HepG2 (cell line): ENCODE measurements at regions not wholly inside any gene's neighbourhood (a gene's known extent, or its start where the extent isn't known, plus 50 kb on each side); places are given as distances from the start of the nearest gene placed in this dataset.

ENCODE experiments used
- ATAC-seq: fragments of 200-7000 bp; cut with Tn5 transposase; 3 replicates; pipeline ENCODE4 v1.9.1; 2020; ENCODE audit warnings: mild to moderate bottlenecking, moderate library complexity
- BruUV-seq: library from RNA; stranded (reverse); fragments of 400-500 nt; replicated peaks from 2 replicates; lab custom pipeline; 2021; lab: Mats Ljungman, UMichigan
- CTCF ChIA-PET: fragments of 300-600 bp; formaldehyde crosslinking; extraction: SDS; loops from one replicate; lab custom pipeline; 2021; ENCODE audit warnings: low total read pairs, inconsistent platforms, low intra/inter-chr PET ratio; lab: Yijun Ruan, JAX
- POLR2A ChIA-PET: fragments of 350-600 bp; sonication (Branson Sonifier 250); formaldehyde crosslinking; loops from one replicate; lab custom pipeline; 2020; ENCODE audit warnings: antibody characterized with exemption, inconsistent platforms; lab: Yijun Ruan, JAX
- DNase-seq: peaks from one replicate; pipeline ENCODE4 v3.0.0-alpha.2; 2015; ENCODE audit warnings: low spot score
- FAIRE-seq: peaks from 3 replicates; lab custom pipeline; 2011; peaks lifted over from hg19 to GRCh38; lab: Jason Lieb, UNC
- H2AFZ ChIP-seq: one replicate; pipeline ENCODE4 v1.6.1; 2011; ENCODE audit warnings: low read length, inconsistent platforms
- H3K27ac ChIP-seq: fragments of 300-600 bp; 3 replicates; pipeline ENCODE4 v1.8.0; 2011; ENCODE audit warnings: mixed run types, mild to moderate bottlenecking, mixed read lengths, low read length, inconsistent platforms; ENCODE audit not compliant: insufficient read depth; ENCODE audit errors: extremely low read length
- H3K27me3 ChIP-seq, 2 experiments: fragments of 200-600 bp in 1 of 2; 2 replicates in 1 of 2; 3 replicates in 1 of 2; pipeline versions ENCODE4 v1.6.0 to v1.8.0; 2011; ENCODE audit warnings: low read length in 2 of 2, mild to moderate bottlenecking in 2 of 2, moderate library complexity in 2 of 2, inconsistent platforms in 1 of 2; ENCODE audit not compliant: insufficient read depth in 2 of 2, control insufficient read depth in 1 of 2
- H3K36me3 ChIP-seq, 2 experiments: fragments of 200-600 bp in 1 of 2; replicated peaks in 1 of 2; 2 replicates in 1 of 2; 3 replicates in 1 of 2; pipeline versions ENCODE4 v1.5.1 to v1.8.0; 2011; ENCODE audit warnings: low read length in 2 of 2, inconsistent platforms in 1 of 2; ENCODE audit not compliant: insufficient read depth in 2 of 2, control insufficient read depth in 1 of 2
- H3K4me1 ChIP-seq: 2 replicates; pipeline ENCODE4 v1.5.1; 2012; ENCODE audit warnings: low read length, inconsistent platforms; ENCODE audit not compliant: insufficient read depth
- H3K4me2 ChIP-seq: 2 replicates; pipeline ENCODE4 v1.6.0; 2011; ENCODE audit warnings: low read depth, low read length, inconsistent platforms
- H3K4me3 ChIP-seq, 3 experiments: fragments of 200-600 bp in 1 of 3; sonication (generic), shearing (Covaris generic) in 1 of 3; replicated peaks in 1 of 3; 2 replicates each; pipeline ENCODE4 v1.5.1; 2011 to 2016; ENCODE audit warnings: low read length in 3 of 3, inconsistent platforms in 2 of 3, low read depth in 2 of 3, mild to moderate bottlenecking in 2 of 3, control low read depth in 1 of 3, mixed read lengths in 1 of 3; ENCODE audit not compliant: insufficient read depth in 1 of 3
- H3K79me2 ChIP-seq: one replicate; pipeline ENCODE4 v1.6.1; 2011; ENCODE audit warnings: low read length, inconsistent platforms; ENCODE audit not compliant: insufficient read depth
- H3K9ac ChIP-seq: 2 replicates; pipeline ENCODE4 v1.6.0; 2011; ENCODE audit warnings: mild to moderate bottlenecking, low read depth, low read length, inconsistent platforms; ENCODE audit not compliant: insufficient read depth
- H3K9me3 ChIP-seq: 2 replicates; pipeline ENCODE4 v1.5.1; 2012; ENCODE audit warnings: mild to moderate bottlenecking, low read length
- H4K20me1 ChIP-seq: 2 replicates; pipeline ENCODE4 v1.6.0; 2011; ENCODE audit warnings: inconsistent platforms, mild to moderate bottlenecking, low read length, moderate library complexity; ENCODE audit not compliant: insufficient read depth
- HNRNPL ChIP-seq: fragments of 200-400 bp; formaldehyde crosslinking; IDR thresholded peaks from 2 replicates; pipeline ENCODE4 v1.6.1; 2017; ENCODE audit warnings: mild to moderate bottlenecking, low read depth, low read length
- JUN ChIP-seq: sonication (generic); formaldehyde crosslinking; IDR thresholded peaks from 2 replicates; pipeline ENCODE4 v1.4.0; 2020; ENCODE audit warnings: mild to moderate bottlenecking, missing genetic modification reagents
- KAT8 ChIP-seq: IDR thresholded peaks from 2 replicates; pipeline ENCODE4 v1.6.1; 2016; ENCODE audit warnings: missing genetic modification reagents, missing compliant biosample characterization
- KDM4B ChIP-seq: sonication (generic); formaldehyde crosslinking; IDR thresholded peaks from 2 replicates; pipeline ENCODE4 v1.4.0; 2020; ENCODE audit warnings: missing genetic modification reagents
- SAP130 ChIP-seq: IDR thresholded peaks from 2 replicates; pipeline ENCODE4 v1.6.1; 2016; ENCODE audit warnings: low read depth
- STAG1 ChIP-seq: sonication (generic); formaldehyde crosslinking; IDR thresholded peaks from 2 replicates; pipeline ENCODE4 v1.4.0; 2020; ENCODE audit warnings: missing genetic modification reagents
- TCF12 ChIP-seq, 2 experiments: fragments of 450-650 bp in 1 of 2; sonication (generic) in 1 of 2; formaldehyde crosslinking in 1 of 2; IDR thresholded peaks; 2 replicates each; pipeline versions ENCODE4 v1.6.1 to v1.8.0; 2017 to 2022; ENCODE audit warnings: antibody characterized with exemption in 1 of 2, mild to moderate bottlenecking in 1 of 2, missing genetic modification reagents in 1 of 2, moderate library complexity in 1 of 2
- ZKSCAN8 ChIP-seq: IDR thresholded peaks from 2 replicates; pipeline ENCODE4 v1.6.1; 2016; ENCODE audit warnings: borderline replicate concordance, missing genetic modification reagents, missing compliant biosample characterization
- ZNF547 ChIP-seq: sonication (generic); formaldehyde crosslinking; IDR thresholded peaks from 2 replicates; pipeline ENCODE4 v1.5.1; 2020; ENCODE audit warnings: mild to moderate bottlenecking, missing genetic modification reagents
- ZNF766 ChIP-seq: sonication (generic); formaldehyde crosslinking; IDR thresholded peaks from 2 replicates; pipeline ENCODE4 v1.5.0; 2020; ENCODE audit warnings: missing genetic modification reagents, borderline replicate concordance
- ZSCAN20 ChIP-seq: sonication (generic); formaldehyde crosslinking; IDR thresholded peaks from 2 replicates; pipeline ENCODE4 v1.4.0; 2020; ENCODE audit warnings: missing genetic modification reagents, mild to moderate bottlenecking, borderline replicate concordance
- WGBS: methylation state at CpG from one replicate; pipeline ENCODE4 v1.1.6; 2017; ENCODE audit warnings: low lambda C conversion rate; 5-methylcytosine and 5-hydroxymethylcytosine counted together
- in situ Hi-C: cut with HindIII; loops from 2 replicates; pipeline ENCODE4 v1.10.0; 2017; ENCODE audit warnings: low pct_unique_long_range_greater_than_20kb; ENCODE audit not compliant: extremely low pct_ligation_motif_present
- intact Hi-C: fragments of 100-400 bp; cut with micrococcal nuclease; formaldehyde crosslinking; loops from one replicate; pipeline ENCODE4 v1.10.0; 2022; ENCODE audit not compliant: unreplicated experiment
- TF ChIP-seq, protein P1 (sequence below): sonication (generic); formaldehyde crosslinking; conservative IDR thresholded peaks from 2 replicates; pipeline ENCODE4 v1.8.0; 2022; ENCODE audit warnings: missing genetic modification reagents
- TF ChIP-seq, protein P2 (sequence below): sonication (generic); formaldehyde crosslinking; IDR thresholded peaks from 2 replicates; pipeline ENCODE4 v1.5.0; 2020; ENCODE audit warnings: missing genetic modification reagents, mild to moderate bottlenecking, borderline replicate concordance
- TF ChIP-seq, protein P3 (sequence below): fragments of 450-650 bp; IDR thresholded peaks from 2 replicates; pipeline ENCODE4 v1.6.1; 2017
- TF ChIP-seq, protein P4 (sequence below): sonication (generic); formaldehyde crosslinking; conservative IDR thresholded peaks from 2 replicates; pipeline ENCODE4 v1.5.0; 2020; ENCODE audit warnings: missing genetic modification reagents
- TF ChIP-seq, protein P5 (sequence below): sonication (generic); formaldehyde crosslinking; IDR thresholded peaks from 2 replicates; pipeline ENCODE4 v1.4.0; 2020; ENCODE audit warnings: mild to moderate bottlenecking, missing genetic modification reagents, borderline replicate concordance

DNA sequence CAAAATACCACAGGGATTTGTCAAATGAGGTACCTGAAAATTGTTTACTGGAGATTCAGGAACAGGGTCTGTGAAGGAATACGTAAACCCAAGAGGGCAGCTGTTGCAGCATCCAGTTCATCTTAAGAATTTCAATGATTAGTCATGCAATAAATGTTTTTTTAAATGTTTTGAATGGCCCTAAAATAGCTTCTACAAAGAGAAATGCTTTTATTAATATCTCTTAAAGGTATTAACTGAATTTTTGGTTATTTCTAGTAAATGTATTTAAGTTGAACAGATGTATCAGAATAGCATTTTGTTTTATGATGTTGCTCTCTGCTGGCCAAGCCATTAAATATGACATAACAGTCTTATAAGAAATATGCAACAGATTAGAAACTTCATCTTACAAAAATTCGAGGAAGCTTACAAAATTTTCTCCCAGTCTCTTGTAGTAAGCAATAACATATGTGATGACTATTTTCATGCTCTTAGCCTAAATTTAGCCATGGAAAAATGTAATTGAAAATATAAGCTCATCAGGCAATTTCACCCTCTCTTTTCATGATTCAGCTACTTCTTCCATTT is 863.9 kb downstream of the SUCLG1 start:
- Histone ChIP-seq H4K20me1 (no peaks in the 10 kb centered on the region), H3K27me3 (no peaks in the 10 kb centered on the region), H3K4me1 (no peaks in the 10 kb centered on the region), H3K9ac (no peak overlapping the region), H3K36me3 (no peaks in the 10 kb centered on the region), H3K4me2 (no peak overlapping the region), H3K79me2 (no peaks in the 10 kb centered on the region), H3K27ac (no peak overlapping the region), H3K4me3 (no peak overlapping the region), H3K9me3 (peaks cover 68% of the 10 kb centered on the region), H2AFZ (no peak overlapping the region)
- no peak for FAIRE-seq
- no peak for DNase-seq
- no peak for ATAC-seq
- in situ Hi-C loops: no loop called here
- ChIA-PET CTCF (no interaction called here), POLR2A (no interaction called here)
- intact Hi-C loops: no loop called here
- TF ChIP-seq ZNF547 (CRISPR knock-in tag): no peak
- TF ChIP-seq, protein P1, sequence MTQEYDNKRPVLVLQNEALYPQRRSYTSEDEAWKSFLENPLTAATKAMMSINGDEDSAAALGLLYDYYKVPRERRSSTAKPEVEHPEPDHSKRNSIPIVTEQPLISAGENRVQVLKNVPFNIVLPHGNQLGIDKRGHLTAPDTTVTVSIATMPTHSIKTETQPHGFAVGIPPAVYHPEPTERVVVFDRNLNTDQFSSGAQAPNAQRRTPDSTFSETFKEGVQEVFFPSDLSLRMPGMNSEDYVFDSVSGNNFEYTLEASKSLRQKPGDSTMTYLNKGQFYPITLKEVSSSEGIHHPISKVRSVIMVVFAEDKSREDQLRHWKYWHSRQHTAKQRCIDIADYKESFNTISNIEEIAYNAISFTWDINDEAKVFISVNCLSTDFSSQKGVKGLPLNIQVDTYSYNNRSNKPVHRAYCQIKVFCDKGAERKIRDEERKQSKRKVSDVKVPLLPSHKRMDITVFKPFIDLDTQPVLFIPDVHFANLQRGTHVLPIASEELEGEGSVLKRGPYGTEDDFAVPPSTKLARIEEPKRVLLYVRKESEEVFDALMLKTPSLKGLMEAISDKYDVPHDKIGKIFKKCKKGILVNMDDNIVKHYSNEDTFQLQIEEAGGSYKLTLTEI (CRISPR knock-in tag): no peak
- no peak for TF ChIP-seq KDM4B (CRISPR knock-in tag)
- TF ChIP-seq, protein P2, sequence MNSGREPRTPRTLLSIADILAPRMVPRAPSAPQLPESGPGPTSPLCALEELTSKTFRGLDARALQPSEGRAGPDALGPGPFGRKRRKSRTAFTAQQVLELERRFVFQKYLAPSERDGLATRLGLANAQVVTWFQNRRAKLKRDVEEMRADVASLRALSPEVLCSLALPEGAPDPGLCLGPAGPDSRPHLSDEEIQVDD (CRISPR knock-in tag): no peak
- TF ChIP-seq ZSCAN20 (CRISPR knock-in tag): no peak
- no peak for TF ChIP-seq JUN (CRISPR knock-in tag)
- no peak for TF ChIP-seq STAG1
- no peak for TF ChIP-seq HNRNPL
- TF ChIP-seq ZKSCAN8 (CRISPR knock-in tag): no peak
- TF ChIP-seq, protein P3, sequence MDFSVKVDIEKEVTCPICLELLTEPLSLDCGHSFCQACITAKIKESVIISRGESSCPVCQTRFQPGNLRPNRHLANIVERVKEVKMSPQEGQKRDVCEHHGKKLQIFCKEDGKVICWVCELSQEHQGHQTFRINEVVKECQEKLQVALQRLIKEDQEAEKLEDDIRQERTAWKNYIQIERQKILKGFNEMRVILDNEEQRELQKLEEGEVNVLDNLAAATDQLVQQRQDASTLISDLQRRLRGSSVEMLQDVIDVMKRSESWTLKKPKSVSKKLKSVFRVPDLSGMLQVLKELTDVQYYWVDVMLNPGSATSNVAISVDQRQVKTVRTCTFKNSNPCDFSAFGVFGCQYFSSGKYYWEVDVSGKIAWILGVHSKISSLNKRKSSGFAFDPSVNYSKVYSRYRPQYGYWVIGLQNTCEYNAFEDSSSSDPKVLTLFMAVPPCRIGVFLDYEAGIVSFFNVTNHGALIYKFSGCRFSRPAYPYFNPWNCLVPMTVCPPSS: no peak
- TF ChIP-seq, protein P4, sequence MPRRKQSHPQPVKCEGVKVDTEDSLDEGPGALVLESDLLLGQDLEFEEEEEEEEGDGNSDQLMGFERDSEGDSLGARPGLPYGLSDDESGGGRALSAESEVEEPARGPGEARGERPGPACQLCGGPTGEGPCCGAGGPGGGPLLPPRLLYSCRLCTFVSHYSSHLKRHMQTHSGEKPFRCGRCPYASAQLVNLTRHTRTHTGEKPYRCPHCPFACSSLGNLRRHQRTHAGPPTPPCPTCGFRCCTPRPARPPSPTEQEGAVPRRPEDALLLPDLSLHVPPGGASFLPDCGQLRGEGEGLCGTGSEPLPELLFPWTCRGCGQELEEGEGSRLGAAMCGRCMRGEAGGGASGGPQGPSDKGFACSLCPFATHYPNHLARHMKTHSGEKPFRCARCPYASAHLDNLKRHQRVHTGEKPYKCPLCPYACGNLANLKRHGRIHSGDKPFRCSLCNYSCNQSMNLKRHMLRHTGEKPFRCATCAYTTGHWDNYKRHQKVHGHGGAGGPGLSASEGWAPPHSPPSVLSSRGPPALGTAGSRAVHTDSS: no peak
- TF ChIP-seq KAT8 (CRISPR knock-in tag): no peak
- no peak for TF ChIP-seq TCF12 (IDR thresholded peaks at IDR 0.05)
- no peak for TF ChIP-seq TCF12 (CRISPR knock-in tag; IDR thresholded peaks at IDR 0.05)
- TF ChIP-seq, protein P5, sequence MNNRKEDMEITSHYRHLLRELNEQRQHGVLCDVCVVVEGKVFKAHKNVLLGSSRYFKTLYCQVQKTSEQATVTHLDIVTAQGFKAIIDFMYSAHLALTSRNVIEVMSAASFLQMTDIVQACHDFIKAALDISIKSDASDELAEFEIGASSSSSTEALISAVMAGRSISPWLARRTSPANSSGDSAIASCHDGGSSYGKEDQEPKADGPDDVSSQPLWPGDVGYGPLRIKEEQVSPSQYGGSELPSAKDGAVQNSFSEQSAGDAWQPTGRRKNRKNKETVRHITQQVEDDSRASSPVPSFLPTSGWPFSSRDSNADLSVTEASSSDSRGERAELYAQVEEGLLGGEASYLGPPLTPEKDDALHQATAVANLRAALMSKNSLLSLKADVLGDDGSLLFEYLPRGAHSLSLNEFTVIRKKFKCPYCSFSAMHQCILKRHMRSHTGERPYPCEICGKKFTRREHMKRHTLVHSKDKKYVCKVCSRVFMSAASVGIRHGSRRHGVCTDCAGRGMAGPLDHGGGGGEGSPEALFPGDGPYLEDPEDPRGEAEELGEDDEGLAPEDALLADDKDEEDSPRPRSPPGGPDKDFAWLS (CRISPR knock-in tag): no peak
- TF ChIP-seq SAP130: no peak
- no peak for TF ChIP-seq ZNF766 (CRISPR knock-in tag)
- BruUV-seq: no TSS peak
- WGBS: 36% methylated on average over 2 of the region's 2 CpGs
